ENCODE measurements at regions not wholly inside any gene's neighbourhood (a gene's known extent, or its start where the extent isn't known, plus 50 kb on each side); places are given as distances from the start of the nearest gene placed in this dataset.

DNA sequence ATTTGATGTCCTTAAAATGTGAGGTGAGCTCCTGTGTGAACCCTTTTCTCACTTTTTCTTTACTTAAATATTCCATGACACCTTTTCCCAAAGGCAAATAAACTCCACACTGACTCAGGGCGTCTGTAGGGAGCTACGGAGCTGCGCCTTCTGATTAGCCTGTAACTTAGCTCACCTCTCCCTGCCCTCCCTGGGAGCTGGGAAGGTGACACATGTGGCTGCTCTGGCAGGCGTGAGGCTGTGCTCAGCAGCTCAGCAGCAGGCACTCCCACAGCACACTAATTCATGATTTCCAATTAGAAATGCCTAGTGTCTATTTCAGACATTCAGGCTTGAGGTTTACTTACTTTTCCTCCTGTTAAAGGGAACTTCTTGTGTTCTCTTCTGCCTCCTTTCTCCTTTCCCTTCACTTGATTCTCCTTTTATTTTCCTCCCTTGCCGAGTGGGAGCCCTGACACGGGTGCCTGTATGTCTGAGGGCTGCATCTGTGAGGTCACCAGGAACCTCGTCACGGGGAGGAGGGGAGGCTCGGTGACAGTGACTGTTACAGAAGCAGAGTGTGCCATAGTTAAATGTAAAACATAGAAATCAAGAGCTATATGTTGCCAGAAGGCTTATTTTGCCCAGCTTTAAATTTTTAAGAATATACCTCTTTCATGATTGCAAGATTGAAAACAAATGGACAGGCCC is 437.1 kb downstream of the DCDC2C start:
- H3K27me3 ChIP-seq (ENCODE audit: control insufficient read depth, insufficient read depth, low read length): no peaks in the 10 kb centered on the region
- DNase-seq (ENCODE audit: low read depth): no peak
- H3K4me3 ChIP-seq (ENCODE audit: low read depth, low read length): no peak overlapping the region
- H3K36me3 ChIP-seq (ENCODE audit: control insufficient read depth, insufficient read depth, low read length): no peaks in the 10 kb centered on the region
- CTCF ChIA-PET: no interaction called here
- POLR2A ChIA-PET: no interaction called here
- TF ChIP-seq, protein P1, sequence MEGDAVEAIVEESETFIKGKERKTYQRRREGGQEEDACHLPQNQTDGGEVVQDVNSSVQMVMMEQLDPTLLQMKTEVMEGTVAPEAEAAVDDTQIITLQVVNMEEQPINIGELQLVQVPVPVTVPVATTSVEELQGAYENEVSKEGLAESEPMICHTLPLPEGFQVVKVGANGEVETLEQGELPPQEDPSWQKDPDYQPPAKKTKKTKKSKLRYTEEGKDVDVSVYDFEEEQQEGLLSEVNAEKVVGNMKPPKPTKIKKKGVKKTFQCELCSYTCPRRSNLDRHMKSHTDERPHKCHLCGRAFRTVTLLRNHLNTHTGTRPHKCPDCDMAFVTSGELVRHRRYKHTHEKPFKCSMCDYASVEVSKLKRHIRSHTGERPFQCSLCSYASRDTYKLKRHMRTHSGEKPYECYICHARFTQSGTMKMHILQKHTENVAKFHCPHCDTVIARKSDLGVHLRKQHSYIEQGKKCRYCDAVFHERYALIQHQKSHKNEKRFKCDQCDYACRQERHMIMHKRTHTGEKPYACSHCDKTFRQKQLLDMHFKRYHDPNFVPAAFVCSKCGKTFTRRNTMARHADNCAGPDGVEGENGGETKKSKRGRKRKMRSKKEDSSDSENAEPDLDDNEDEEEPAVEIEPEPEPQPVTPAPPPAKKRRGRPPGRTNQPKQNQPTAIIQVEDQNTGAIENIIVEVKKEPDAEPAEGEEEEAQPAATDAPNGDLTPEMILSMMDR (IDR thresholded peaks at IDR 0.05; ENCODE audit: insufficient read depth, low read depth, low read length): no peak

DNA sequence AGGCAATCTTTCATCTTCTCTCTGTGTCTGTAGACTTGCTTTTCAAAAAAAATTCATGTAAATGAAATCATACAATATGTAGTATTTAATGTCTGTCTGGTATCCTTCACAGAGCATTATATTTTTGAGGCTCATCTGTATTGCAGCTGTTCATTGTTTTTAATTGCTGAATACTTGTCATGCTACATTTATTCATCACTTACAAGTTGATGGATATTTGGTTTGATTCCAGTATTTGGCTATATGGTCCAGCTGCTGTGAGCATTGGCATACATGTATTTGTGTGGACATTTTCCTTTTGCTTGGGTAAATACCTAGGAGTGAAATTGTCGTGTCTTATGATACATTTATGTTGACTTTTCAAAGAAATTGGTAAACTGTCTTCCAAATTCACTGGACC is 441.4 kb downstream of the DCDC2C start:
- no peaks in the 10 kb centered on the region for H3K36me3 ChIP-seq (ENCODE audit: control insufficient read depth, insufficient read depth, low read length)
- ChIA-PET CTCF (no interaction called here), POLR2A (no interaction called here)
- H3K4me3 ChIP-seq (ENCODE audit: low read depth, low read length): no peak overlapping the region
- no peak for DNase-seq (ENCODE audit: low read depth)
- no peaks in the 10 kb centered on the region for H3K27me3 ChIP-seq (ENCODE audit: control insufficient read depth, insufficient read depth, low read length)
- TF ChIP-seq, protein P1 (IDR thresholded peaks at IDR 0.05; ENCODE audit: insufficient read depth, low read depth, low read length): no peak

DNA sequence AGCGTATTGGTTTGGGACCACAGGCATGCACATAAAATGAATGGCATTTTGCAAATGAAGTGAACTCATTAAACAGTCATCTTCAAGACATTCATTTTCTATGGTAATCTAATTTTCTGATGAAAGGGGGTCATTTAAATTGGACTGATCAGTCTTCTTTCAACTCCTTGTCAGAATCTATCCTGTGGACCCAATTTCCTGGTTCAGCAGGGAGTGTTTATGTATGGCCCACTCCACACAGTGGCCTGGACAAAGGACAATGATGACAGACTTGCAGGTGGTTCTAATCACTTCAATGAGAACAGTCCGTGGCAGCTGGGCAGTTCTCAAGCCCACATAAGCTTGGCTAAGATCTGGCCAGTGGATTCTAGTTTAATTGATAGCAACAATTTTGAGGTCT is 448.1 kb downstream of the DCDC2C start:
- H3K4me3 ChIP-seq (ENCODE audit: low read depth, low read length): no peak overlapping the region
- H3K27me3 ChIP-seq (ENCODE audit: control insufficient read depth, insufficient read depth, low read length): no peaks in the 10 kb centered on the region
- DNase-seq (ENCODE audit: low read depth): no peak
- ChIA-PET CTCF (no interaction called here), POLR2A (no interaction called here)
- TF ChIP-seq, protein P1 (IDR thresholded peaks at IDR 0.05; ENCODE audit: insufficient read depth, low read depth, low read length): no peak
- no peaks in the 10 kb centered on the region for H3K36me3 ChIP-seq (ENCODE audit: control insufficient read depth, insufficient read depth, low read length)

DNA sequence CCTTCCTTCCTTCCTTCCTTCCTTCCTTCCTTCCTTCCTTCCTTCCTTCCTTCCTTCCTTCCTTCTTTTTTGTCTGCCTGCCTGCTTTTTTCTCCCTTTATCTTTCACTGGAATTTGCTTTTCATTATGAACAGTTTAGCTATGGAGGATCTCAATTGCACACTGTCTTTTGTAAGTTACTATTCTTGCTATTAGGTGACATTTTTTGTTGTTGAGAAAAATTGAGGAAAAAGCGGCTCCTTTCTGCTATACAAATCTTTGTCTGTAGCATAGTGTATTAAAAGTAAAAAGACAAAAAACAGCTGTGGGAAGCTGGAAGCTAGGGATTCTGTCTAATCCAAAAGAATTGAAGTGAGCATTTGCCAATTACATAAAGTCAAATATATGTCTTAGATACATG is 448.7 kb downstream of the DCDC2C start:
- CTCF ChIA-PET: interaction anchor here (0.6 kb wide), 1 partner anchor 1539 kb away, joined by 3 read pairs; no protein-coding TSS in a partner anchor
- POLR2A ChIA-PET: no interaction called here

DNA sequence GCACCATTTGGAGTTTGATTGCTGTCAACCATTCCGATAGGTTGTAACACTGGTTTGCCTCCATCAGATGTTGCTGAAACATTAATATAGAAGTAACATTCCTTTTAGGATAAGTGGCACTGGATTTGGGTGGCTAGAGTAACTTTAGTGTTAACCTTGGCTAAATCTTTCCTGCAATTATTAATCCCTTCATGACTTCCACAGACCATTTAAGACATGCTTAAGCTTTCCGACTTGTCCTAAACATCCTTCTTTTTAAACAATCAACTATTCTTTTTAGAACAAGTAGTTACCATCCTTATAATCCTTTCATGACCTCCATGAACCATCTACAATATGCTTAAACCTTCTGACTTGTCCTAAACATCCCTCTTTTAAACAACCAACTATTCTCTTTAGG is 465.5 kb downstream of the DCDC2C start:
- ChIA-PET POLR2A (no interaction called here), CTCF (no interaction called here)
- Histone ChIP-seq H3K27me3 (ENCODE audit: control insufficient read depth, insufficient read depth, low read length) (no peaks in the 10 kb centered on the region), H3K4me3 (ENCODE audit: low read depth, low read length) (no peak overlapping the region), H3K36me3 (ENCODE audit: control insufficient read depth, insufficient read depth, low read length) (no peaks in the 10 kb centered on the region)
- TF ChIP-seq, protein P1 (IDR thresholded peaks at IDR 0.05; ENCODE audit: insufficient read depth, low read depth, low read length): no peak
- DNase-seq (ENCODE audit: low read depth): no peak

More for the DNA sequence above, 448.7 kb downstream of the DCDC2C start:
- no peak for DNase-seq (ENCODE audit: low read depth)
- no peaks in the 10 kb centered on the region for H3K36me3 ChIP-seq (ENCODE audit: control insufficient read depth, insufficient read depth, low read length)
- H3K4me3 ChIP-seq (ENCODE audit: low read depth, low read length): no peak overlapping the region
- TF ChIP-seq, protein P1 (IDR thresholded peaks at IDR 0.05; ENCODE audit: insufficient read depth, low read depth, low read length): no peak
- H3K27me3 ChIP-seq (ENCODE audit: control insufficient read depth, insufficient read depth, low read length): no peaks in the 10 kb centered on the region

Data from BJ (cell line).